ENCODE measurements at regions not wholly inside any gene's neighbourhood (a gene's known extent, or its start where the extent isn't known, plus 50 kb on each side); places are given as distances from the start of the nearest gene placed in this dataset.

GRCh38 chr2:138355244-138355643 is 146.3 kb upstream of the SPOPL start:
- no peak overlapping the region for H3K4me3 ChIP-seq (ENCODE audit: low read depth, low read length)
- in situ Hi-C loops (cut with HindIII; ENCODE audit: low sequenced_read_pairs), result no loop called here
- no peak for TF ChIP-seq CTCF (IDR thresholded peaks at IDR 0.05; ENCODE audit: low read depth, low read length, missing control alignments)
- DNase-seq (ENCODE audit: low read depth), result no peak

- no peak for TF ChIP-seq CTCF (IDR thresholded peaks at IDR 0.05; ENCODE audit: low read depth, low read length, missing control alignments)
- DNase-seq (ENCODE audit: low read depth), result peak; percentile 57
- in situ Hi-C loops (cut with HindIII; ENCODE audit: low sequenced_read_pairs), result no loop called here
- H3K4me3 ChIP-seq (ENCODE audit: low read depth, low read length), result no peak overlapping the region
Observed at GRCh38 chr2:138356178-138356577, 145.4 kb upstream of the SPOPL start.

GRCh38 chr2:138359532-138359931 is 142.0 kb upstream of the SPOPL start:
- DNase-seq (ENCODE audit: low read depth), result no peak
- in situ Hi-C loops (cut with HindIII; ENCODE audit: low sequenced_read_pairs), result no loop called here
- no peak for TF ChIP-seq CTCF (IDR thresholded peaks at IDR 0.05; ENCODE audit: low read depth, low read length, missing control alignments)
- no peak overlapping the region for H3K4me3 ChIP-seq (ENCODE audit: low read depth, low read length)

GRCh38 chr2:138364554-138365162 is 136.9 kb upstream of the SPOPL start:
- in situ Hi-C loops (cut with HindIII; ENCODE audit: low sequenced_read_pairs), result no loop called here
- no peak for TF ChIP-seq CTCF (IDR thresholded peaks at IDR 0.05; ENCODE audit: low read depth, low read length, missing control alignments)
- peak; percentile 44 for DNase-seq (ENCODE audit: low read depth)
- no peak overlapping the region for H3K4me3 ChIP-seq (ENCODE audit: low read depth, low read length)

GRCh38 chr2:138365581-138365980 is 136.0 kb upstream of the SPOPL start:
- no peak overlapping the region for H3K4me3 ChIP-seq (ENCODE audit: low read depth, low read length)
- no peak for DNase-seq (ENCODE audit: low read depth)
- in situ Hi-C loops (cut with HindIII; ENCODE audit: low sequenced_read_pairs), result no loop called here
- TF ChIP-seq CTCF (IDR thresholded peaks at IDR 0.05; ENCODE audit: low read depth, low read length, missing control alignments), result no peak

- in situ Hi-C loops (cut with HindIII; ENCODE audit: low sequenced_read_pairs), result no loop called here
- H3K4me3 ChIP-seq (ENCODE audit: low read depth, low read length), result no peak overlapping the region
- no peak for TF ChIP-seq CTCF (IDR thresholded peaks at IDR 0.05; ENCODE audit: low read depth, low read length, missing control alignments)
- DNase-seq (ENCODE audit: low read depth), result no peak
Observed at GRCh38 chr2:138369856-138370255, 131.7 kb upstream of the SPOPL start.

All from astrocyte of the cerebellum (primary cell).